Sigmoid colon (tissue), 4 donors: ENCODE measurements at regions not wholly inside any gene's neighbourhood (a gene's known extent, or its start where the extent isn't known, plus 50 kb on each side); places are given as distances from the start of the nearest gene placed in this dataset.
A peak's percentile ranks its signal among the peaks of the same experiment; 100 is the strongest.

Experiments used
- CTCF ChIP-seq, 4 experiments: fragments of 450-650 bp in 3 of 4; fragments of 200-600 bp in 1 of 4; IDR thresholded peaks; one replicate each; pipeline ENCODE4 v1.5.1; 2016 to 2019; ENCODE audit warnings: antibody characterized with exemption in 4 of 4, mild to moderate bottlenecking in 3 of 4, moderate library complexity in 2 of 4
- POLR2A ChIP-seq, 2 donors: fragments of 450-650 bp; IDR thresholded peaks; one replicate each; pipeline ENCODE4 v1.6.1; 2016; ENCODE audit warnings: antibody characterized with exemption in 2 of 2, mild to moderate bottlenecking in 2 of 2, moderate library complexity in 2 of 2
- POLR2AphosphoS5 ChIP-seq, 4 donors: sonication (generic); formaldehyde crosslinking; IDR thresholded peaks; one replicate each; pipeline ENCODE4 v1.6.1; 2017; ENCODE audit warnings: antibody characterized with exemption in 4 of 4

- TF ChIP-seq CTCF (IDR thresholded peaks at IDR 0.05) (no peak), POLR2A (IDR thresholded peaks at IDR 0.05) (no peak), POLR2AphosphoS5 (IDR thresholded peaks at IDR 0.05) (peak in 2 of 4 donors; percentile 15 to 50)
These were observed 115.1 kb upstream of the PCED1B start for GRCh38 chr12:46963977-46964971.
